NCI-H1417 (cell line): ENCODE measurements at regions not wholly inside any gene's neighbourhood (a gene's known extent, or its start where the extent isn't known, plus 50 kb on each side); places are given as distances from the start of the nearest gene placed in this dataset.
"Not testable (repeated sequence)": the region's sequence is repeated elsewhere in the genome, so short reads cannot be mapped to it uniquely, and the experiment has no call there.

Experiments
- DNase-seq, 3 experiments: peaks; one replicate each; lab custom pipeline; 2025; lab: John Stamatoyannopoulos, UW

DNA sequence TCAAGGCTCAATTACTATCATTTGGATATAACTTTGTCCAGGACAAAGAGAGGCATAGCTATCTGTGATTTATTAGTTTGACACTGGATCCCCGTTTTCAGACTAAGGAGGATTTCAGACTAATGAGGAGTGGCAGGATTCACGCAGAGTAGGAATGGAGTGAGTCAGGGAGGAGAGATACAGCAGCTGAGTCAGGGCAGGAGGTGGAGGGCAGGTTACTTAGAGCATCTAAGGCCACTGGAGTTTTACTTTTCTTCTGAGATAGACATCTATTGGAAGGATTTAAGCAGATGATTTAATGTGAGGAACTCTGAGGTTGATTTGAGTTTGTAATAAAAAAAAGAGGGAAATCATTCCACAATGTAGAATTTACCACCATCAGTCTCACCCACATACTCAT is 110.6 kb downstream of the RPIA start:
- DNase-seq: not testable (repeated sequence)

DNA sequence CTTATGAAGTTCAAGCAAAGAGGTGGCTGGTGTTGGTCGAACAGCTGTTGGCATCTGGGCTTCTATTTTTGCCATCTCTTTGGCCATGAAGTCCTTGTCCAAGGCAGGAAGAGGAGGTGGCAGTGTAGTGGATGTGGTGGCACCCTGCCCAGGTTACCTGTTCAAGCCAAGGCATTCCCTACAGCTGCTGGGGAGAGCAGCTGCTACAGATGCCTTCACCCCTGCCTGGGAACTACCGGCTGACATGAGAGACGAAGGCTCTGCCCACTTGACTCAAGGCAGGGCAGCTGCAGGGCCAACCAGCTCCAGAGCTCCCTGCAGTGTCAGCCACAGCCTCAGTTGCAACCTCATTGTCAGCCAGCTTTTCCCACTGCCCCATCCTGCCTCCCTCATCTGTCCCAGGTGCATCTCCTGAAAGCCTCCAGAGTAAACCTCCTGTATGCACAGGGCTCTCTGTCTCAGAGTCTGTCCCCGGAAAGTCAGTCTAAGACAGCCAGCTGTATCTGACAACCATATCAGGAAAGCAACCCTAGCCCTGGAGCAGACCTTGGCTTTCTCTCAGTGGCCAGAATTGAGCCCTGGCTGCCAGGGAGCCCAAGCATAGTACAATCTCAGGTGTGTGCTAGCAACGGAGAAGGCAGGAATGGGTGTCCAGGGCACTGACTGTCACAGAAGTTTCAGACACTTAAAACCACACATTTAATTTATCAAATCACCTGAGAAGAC is 115.9 kb downstream of the RPIA start:
- DNase-seq: no peak

DNA sequence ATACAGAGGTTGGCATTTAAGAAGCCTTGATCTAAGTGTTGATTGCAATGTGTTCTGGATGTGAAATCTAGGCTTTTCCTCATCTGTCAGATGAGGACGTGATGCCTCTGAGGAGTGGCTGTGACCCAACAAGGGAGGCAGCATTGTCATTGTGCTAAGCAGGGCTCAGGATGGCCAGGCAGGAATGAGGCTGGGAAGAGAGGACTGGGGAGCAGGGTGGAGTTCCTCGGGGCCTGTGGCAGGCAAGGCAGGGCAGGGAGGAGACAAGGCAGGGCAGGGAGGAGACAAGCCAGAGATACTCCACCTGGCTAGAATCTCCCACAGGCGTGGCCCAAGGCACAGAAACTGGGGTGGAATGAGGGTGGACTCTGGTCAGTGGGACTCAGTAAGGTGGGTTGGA is 116.6 kb downstream of the RPIA start:
- DNase-seq: no peak

DNA sequence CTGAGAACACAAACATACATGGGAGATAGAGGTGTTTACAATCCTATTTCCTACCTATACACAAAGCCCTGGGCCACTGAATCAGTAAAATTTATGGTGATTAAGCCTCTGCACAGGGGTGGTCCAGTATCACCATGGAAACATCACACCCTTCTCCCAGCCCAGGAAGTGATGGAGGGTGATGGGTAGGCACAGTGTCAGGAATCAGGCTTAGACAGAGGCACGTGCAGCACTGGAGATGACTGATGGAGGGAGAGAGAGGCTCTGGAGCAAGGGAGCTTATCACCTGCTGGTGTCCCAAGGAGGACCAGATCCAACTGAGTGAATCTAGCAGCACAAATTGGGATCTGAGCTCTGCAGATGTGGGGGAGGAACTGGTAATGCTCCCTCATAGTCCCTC is 117.2 kb downstream of the RPIA start:
- DNase-seq: peak in 2 of 3 experiments; percentile 33 to 68

DNA sequence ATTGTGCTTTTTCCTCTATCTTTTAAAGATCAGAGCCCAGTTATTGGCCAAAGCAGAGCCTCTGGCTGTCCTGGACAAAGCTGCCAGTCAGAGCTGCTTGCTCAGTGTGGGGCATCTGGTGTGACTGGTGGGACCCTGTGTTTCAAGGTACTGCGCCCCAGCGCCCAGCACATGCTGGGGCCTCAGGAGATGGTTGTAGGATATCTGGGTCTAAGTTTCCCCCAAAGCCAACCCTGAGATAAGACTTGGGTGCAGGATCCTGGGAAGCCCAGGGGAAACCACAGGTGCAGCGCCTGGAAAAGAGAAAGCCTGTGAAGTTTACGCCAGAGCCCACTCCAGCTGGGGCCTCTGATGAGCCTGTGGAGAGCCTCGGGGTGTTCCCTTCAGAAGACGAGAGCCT is 117.7 kb downstream of the RPIA start:
- DNase-seq: no peak

DNA sequence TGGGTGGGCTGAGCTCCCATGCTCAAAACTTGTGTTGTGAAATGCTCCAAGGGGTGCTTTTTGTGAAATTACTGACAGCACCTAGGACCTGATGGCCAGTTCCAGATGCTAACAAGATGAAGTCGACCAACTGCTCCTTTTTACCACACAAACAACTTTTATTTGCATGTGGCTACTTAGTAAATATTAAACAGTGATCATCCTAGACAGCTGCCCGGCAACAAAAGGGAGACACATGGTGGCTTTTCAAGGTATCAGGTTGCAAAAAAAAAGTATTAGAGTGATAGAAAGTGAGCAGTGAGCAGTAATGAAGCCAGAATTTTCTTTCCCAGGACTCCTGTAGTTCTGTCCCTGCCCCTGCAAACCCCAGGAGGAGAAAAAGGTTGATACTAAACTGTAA is 118.5 kb downstream of the RPIA start:
- peak in 2 of 3 experiments; percentile 5 to 44 for DNase-seq

DNA sequence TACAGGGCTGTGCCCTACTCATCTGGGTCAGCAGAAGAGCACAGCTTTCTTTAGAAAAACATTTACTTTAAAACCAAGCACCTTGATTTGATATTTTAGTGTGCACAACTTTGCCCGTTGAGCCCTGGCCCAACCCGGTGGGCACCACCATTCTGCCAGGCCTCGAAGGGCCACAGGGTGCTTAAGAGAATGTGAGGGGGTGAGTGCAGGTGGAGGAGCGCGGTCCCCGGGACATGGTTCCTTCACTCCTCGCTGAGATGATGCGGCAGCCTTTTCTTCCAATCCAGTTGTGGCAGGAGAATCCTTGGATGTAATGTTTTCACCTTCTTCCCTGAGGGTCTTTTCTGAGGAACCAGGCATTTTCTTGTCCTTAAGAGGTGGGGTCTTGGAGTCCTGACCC is 119.0 kb downstream of the RPIA start:
- no peak for DNase-seq

DNA sequence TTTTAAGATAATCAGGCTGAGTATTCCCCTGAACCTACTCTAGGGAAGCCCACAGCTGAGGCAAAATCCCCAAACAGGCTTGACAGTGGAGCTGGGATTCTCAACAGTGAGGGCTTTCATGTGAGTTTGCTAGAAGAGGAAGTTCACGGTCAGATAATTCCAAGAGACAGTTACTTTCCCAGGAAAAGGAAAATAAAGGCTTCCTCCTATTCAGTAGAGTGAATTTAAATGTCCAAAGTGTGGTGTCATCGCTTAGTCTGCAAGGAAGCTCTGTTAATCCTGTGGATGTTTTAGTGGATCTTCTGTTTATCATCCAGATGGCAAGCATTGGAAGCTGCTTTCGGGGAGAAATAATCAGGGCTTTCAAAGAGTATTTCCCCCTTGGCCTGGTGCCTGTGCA is 119.8 kb downstream of the RPIA start:
- DNase-seq: no peak

DNA sequence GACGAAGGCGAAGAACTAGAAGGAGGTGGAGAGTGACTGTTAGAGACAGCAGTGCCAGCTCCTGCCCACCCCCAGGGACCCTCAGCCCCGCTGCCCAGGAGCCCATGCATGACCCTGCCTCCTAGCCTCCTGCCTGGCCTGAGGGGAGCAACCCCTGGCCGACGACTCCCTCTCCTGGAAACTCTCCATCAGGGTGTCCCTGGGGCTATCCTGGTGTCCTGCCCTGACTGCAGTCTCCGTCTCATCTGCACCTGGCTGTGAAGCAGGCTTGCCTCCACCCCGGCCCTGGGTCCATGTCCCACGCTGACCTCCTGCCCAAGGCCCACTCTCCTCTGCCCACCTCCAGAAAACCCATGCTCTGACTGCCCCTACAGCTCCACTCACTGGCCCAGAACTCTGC is 120.2 kb downstream of the RPIA start:
- DNase-seq: no peak

DNA sequence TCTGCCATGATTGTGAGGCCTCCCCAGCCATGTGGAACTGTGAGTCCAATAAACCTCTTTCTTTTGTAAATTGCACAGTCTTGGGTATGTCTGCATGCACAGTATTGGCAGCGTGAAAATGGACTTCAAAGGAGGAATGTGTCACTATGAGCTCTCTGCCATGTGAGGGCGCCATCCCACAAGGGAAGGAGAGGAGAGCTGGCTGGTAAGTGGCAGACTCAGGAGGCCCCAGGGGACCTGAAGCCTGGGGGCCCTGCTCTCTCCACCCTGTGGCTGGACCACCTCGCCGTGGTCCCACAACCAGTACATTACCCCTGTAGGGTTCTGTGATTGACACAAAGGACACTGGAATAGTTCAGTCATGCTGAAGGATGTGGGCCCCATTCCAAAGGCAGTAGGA is 122.1 kb downstream of the RPIA start:
- no peak for DNase-seq

DNA sequence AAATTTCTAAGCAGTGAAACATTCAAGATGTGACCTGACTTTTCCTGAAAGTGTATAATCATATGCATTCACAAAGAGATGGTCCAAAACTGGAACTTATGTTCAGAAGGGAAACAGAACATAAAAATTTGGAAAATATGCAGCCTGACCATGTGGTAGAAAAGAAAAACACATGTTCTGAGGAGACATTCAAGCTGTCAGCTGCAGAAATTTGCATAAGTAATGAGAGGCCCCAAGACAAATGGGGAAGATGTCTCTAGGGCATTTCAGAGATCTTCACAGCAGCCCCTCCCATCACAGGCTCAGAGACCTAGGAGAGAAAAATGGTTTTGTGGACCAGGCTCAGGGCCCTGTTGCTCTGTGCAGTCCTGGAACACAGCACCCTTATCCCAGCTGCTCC is 123.8 kb downstream of the RPIA start:
- DNase-seq: no peak

DNA sequence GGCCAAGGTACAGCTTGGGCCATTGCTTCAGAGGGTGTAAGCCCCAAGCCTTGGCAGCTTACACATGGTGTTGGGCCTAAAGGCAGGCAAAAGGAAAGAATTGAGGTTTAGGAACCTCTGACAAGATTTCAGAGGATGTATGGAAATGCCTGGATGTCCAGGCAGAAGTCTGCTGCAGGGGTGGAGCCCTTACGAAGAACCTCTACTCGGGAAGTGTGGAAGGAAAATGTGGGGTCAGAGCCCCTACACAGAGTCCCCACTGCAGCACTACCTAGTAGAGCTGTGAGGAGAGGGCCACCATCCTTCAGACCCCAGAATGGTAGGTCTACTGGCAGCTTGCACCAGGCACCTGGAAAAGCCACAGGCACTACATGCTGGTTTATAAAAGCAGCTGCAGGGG is 124.2 kb downstream of the RPIA start:
- DNase-seq: no peak

DNA sequence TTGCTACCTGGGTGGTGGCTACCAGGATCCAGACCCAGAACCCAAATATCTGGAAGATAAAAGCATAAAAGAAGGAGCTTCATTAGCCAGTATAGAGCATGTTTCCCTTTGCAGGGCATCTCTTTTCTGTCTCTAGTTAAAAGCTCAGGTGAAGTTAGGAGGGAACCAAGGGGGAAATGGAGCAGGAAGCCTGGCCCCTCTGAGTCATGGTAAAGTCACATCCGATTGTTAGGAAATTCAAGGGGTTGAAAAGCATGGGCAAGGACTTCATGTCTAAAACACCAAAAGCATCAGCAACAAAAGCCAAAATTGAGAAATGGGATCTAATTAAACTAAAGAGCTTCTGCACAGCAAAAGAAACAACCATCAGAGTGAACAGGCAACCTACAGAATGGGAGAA is 126.9 kb downstream of the RPIA start:
- DNase-seq: no peak

DNA sequence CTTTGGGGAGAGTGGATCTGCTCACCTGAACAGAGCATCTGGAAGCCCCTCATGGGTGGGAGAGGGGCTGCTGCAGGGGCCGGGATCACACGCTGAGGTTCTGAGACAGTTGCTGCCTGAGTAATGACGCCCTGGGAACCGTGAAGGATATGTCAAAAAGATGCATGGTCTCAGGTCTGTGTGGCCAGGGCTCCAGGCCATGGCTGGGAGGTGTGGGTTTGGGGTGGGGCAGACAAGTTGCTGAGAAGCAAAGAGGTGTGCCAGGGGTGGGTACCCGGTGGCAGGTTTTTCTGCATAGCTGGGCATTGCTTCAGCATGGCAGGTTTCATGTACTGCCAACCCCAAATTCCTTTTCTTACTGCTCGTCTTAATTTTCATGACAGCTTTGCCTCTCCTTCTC is 133.5 kb downstream of the RPIA start:
- no peak for DNase-seq

DNA sequence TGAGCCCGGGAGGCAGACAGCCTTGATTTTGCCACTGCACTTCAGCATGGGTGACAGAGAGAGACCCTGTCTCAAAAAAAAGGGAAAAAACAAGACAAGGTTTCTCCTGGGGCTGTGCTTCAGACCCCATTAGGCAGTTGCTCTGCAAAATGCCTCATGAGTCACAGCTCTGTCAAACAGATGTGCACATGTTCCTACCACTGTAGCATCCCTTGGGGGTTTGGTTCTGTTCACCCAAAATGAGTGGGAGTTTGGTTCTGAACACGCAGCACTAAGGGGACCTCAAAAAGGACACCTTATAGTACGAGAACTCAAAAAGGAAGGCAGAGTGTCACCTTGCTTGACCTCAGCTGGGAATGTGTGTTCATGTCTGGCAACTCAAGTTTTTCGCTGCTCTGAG is 134.9 kb downstream of the RPIA start:
- no peak for DNase-seq

DNA sequence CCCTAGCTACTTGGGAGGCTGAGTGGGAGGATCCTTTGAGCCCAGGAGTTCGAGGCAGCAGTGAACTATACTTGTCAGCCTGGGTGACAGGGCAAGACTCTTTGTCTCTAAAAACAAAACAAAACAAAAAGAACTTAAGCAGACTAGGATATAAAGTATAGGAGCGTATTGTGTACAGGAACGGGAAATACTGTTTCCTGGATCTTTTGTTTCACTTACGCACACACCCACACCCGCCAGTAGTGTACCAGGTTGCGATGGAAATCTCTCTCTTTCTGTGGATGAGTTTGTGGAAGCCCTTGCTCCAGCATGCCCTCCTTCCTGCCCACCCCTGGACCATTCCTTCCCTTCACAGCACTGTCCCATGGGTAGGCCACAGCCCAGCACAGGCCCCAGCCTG is 136.3 kb downstream of the RPIA start:
- DNase-seq: no peak

DNA sequence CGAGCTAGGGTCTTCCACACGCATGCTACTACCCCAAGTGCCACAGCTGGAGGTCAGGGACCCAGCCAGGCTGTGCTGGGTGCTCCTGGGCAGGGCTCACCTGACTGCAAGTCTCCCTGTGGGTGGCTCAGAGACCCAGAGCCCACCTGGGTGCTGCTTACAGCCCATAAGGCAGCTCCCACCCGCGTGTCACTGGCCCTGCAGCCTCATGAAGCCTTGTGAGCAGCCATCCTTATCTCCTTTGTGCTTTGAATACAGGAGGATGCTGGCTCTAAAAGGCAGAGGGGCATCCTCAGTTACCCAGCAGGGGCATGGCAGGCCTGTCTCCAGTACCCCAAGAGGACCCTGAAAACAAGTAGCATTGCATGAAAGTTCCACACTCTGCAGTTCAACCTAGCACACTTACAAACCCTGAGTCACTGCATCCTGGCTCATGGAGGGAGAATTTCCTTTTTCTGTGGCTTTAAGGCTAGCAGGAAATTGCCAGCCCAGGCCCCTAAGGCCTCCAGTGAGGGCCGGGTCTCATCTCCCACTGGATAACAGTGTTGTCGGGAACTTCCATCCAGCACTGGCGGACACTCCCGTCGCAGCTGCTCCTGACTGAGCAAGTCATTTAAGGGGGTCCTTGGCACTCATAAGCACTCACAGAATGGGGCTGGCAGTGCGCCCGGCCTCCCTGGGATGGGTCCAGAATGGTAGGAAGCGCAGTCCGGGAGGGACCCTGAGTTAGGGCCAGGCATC is 137.1 kb downstream of the RPIA start:
- DNase-seq: no peak

DNA sequence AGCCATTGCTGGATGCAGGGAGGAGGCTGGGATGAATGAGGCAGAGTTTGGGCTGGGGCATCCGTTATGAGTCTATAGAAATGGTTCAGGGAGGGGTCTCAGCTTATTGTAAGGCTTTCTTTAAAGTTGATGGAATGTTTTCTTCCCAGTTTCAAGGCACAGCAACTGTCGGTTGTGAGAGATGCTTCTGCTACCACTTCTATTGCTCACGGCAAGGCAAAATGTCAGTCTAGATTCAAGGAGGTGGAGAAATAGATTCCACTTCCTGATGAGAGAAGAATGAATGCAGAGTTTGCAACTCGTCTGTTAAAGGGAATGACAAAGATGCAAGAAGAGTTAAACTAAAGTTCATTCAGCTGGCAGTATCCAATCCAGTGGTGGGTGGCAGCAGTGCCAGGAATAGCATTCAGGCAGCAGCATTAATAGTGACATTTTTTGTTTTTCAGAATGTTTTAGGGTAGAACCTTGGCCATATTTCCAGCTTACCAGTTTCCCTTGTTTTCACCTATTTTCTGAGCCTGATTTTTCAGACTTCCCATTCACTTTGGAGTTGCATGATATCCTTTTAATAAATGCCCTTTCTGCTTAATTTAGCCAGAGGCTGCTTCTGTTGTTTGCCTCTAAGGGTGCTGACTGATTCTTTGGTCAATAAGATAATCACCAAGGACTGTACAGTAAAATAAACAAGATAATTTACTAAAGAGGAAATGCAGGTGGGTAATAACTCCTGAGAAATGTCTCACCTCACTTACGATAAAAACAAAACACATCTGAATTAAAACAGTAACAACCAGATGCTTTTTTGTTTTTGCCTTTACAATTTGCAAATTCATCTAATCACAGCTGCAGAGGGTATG is 138.4 kb downstream of the RPIA start:
- DNase-seq: peak in 2 of 3 experiments; percentile 15 to 49

DNA sequence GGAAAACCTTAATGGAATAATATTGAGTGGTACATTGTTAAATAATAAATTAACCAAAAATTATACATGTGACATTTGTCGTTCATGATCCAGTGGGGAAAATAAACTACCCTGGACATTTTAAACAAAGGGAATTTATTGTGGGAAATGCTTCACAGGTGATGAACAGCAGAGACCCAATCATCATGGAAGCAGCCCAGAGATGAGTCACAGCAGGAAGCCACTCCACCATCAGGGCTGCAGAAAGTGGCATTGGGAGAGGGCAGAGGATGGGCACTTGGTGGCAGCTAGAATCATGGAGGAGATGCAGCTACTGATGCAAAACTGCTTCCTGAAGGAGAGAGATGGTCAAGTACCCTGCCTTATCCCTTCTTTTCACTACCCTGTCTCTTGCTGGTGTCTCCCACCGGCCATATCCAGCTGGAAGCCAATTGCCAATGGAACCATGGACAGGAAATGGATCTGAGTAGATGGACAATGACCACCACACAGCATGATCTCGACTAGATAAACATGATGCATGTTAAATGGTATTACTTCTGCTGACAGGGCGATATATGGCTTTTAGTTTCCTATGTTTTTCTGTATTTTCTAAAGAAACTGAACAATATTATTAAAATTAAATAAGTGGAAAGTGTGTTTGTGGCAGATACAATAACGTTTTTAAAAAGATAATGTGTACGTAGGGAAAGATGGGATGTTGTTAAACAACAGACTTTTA is 139.8 kb downstream of the RPIA start:
- peak in 1 of 3 experiments; percentile 13 for DNase-seq

DNA sequence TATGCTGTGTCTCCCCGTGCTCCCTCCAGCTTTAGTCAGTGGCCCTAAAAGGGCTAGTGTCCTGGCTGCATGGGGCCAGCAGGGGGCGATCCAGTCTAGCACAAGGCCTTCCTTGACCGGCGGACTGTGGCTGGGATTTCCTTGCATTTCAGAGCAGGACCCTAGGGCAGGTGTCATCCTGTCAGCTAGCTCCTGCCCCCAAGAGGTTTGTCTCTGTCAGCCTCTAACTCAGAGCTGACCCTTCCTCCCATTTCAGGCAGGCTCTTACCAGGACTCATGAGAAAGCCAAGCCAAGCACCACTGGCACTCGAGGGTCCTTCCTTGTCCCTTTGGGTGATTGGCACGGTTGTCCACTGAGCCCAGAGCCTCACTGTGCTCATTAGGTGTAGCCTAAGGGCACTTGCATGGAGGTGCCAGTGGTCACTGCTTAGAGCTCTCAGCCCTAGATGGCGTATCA is 140.3 kb downstream of the RPIA start:
- DNase-seq: no peak

DNA sequence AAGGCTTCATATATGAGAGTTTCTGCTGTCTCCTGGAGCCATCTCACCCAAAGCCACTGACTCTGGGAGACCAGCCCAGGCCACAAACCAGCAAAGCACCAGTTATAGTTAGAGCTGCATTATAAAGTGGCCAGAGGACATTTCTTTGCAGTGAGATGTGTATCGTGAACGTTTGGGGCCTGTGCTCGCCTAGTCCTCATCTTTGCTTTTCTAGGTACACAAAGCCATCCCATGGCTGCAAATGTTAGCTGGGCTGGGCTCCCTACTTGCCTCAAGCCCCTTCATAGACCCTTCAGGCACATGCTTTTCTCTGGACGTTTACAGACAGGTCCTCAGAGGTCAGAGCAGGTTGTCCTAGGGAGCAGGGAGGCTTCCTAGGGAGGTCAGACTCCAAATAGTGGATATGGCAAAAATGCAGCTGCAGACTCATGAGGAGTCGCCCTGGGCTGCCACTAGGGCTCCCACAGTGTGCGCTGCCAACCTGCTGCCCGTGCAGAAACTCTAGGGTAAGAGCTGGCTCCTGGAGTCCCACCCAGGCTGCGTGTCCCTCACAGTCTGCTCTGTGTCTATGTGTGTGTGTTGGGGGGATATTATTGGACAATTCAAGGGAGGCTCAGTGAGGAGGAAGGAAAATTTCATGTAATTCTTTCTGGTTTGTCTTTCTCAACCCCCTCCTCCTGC is 141.0 kb downstream of the RPIA start:
- no peak for DNase-seq
